ENCODE measurements at regions not wholly inside any gene's neighbourhood (a gene's known extent, or its start where the extent isn't known, plus 50 kb on each side); places are given as distances from the start of the nearest gene placed in this dataset.

GRCh38 chr1:17893891-17894631 lies 138.9 kb downstream of the ACTL8 start:
- TF ChIP-seq EZH2 (IDR thresholded peaks at IDR 0.05; ENCODE audit: borderline replicate concordance, insufficient read depth, low read depth, low read length, poor library complexity, severe bottlenecking) (no peak), CTCF (IDR thresholded peaks at IDR 0.05) (no peak)
